ENCODE measurements at regions not wholly inside any gene's neighbourhood (a gene's known extent, or its start where the extent isn't known, plus 50 kb on each side); places are given as distances from the start of the nearest gene placed in this dataset.

- TF ChIP-seq, protein P1, sequence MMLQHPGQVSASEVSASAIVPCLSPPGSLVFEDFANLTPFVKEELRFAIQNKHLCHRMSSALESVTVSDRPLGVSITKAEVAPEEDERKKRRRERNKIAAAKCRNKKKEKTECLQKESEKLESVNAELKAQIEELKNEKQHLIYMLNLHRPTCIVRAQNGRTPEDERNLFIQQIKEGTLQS (IDR thresholded peaks at IDR 0.05): no peak
These were observed 194.9 kb downstream of the TMEM167A start (continued) for GRCh38 chr5:82882316-82882715.

- H3K9ac ChIP-seq (ENCODE audit: low read depth in 1 of 2, low read length in 2 of 2): no peak overlapping the region
- 88% methylated on average over 2 of the region's 2 CpGs for WGBS
- H3K4me3 ChIP-seq (ENCODE audit: low read depth in 1 of 3, low read length in 3 of 3): no peak overlapping the region
- no peak for DNase-seq (ENCODE audit: low spot score)
- no peaks in the 10 kb centered on the region for H3K36me3 ChIP-seq (ENCODE audit: control insufficient read depth in 4 of 4, insufficient read depth in 3 of 4, low read depth in 1 of 4, low read length in 3 of 4)
- no peak overlapping the region for H3K27ac ChIP-seq (ENCODE audit: low read depth in 1 of 2, low read length in 2 of 2)
- TF ChIP-seq REST (IDR thresholded peaks at IDR 0.05) (no peak), YY1 (IDR thresholded peaks at IDR 0.05) (no peak)
- peaks cover 0 to 10% (median 0%) of the 10 kb centered on the region in 4 donors for H3K4me1 ChIP-seq (ENCODE audit: control insufficient read depth in 4 of 4, insufficient read depth in 4 of 4, low read length in 3 of 4)
- H3K9me3 ChIP-seq (ENCODE audit: control insufficient read depth in 4 of 4, low read length in 3 of 4): peaks cover 0 to 22% (median 4%) of the 10 kb centered on the region in 4 donors
- no peaks in the 10 kb centered on the region for H3K27me3 ChIP-seq (ENCODE audit: control insufficient read depth in 4 of 4, insufficient read depth in 4 of 4, low read length in 3 of 4)
These were observed 195.5 kb downstream of the TMEM167A start for GRCh38 chr5:82881571-82882174.

GRCh38 chr5:82879089-82879488 lies 198.1 kb downstream of the TMEM167A start:
- H3K4me1 ChIP-seq (ENCODE audit: control insufficient read depth in 4 of 4, insufficient read depth in 4 of 4, low read length in 3 of 4): no peaks in the 10 kb centered on the region
- WGBS: 60% methylated on average over 1 of the region's 1 CpG
- no peaks in the 10 kb centered on the region for H3K36me3 ChIP-seq (ENCODE audit: control insufficient read depth in 4 of 4, insufficient read depth in 3 of 4, low read depth in 1 of 4, low read length in 3 of 4)
- H3K27ac ChIP-seq (ENCODE audit: low read depth in 1 of 2, low read length in 2 of 2): no peak overlapping the region
- no peak for DNase-seq (ENCODE audit: low spot score)
- H3K4me3 ChIP-seq (ENCODE audit: low read depth in 1 of 3, low read length in 3 of 3): no peak overlapping the region
- TF ChIP-seq FOXA2 (IDR thresholded peaks at IDR 0.05) (no peak), RAD21 (IDR thresholded peaks at IDR 0.05) (no peak), EGR1 (IDR thresholded peaks at IDR 0.05; ENCODE audit: low read depth in 2 of 2) (no peak), REST (IDR thresholded peaks at IDR 0.05) (no peak), GABPA (IDR thresholded peaks at IDR 0.05 in 1 of 2, conservative IDR thresholded peaks at IDR 0.05 in 1 of 2) (no peak), FOXA1 (IDR thresholded peaks at IDR 0.05) (no peak), TAF1 (conservative IDR thresholded peaks at IDR 0.05) (no peak), RXRA (IDR thresholded peaks at IDR 0.05) (no peak), YY1 (IDR thresholded peaks at IDR 0.05) (no peak), HNF4G (IDR thresholded peaks at IDR 0.05) (no peak)
- TF ChIP-seq, protein P2, sequence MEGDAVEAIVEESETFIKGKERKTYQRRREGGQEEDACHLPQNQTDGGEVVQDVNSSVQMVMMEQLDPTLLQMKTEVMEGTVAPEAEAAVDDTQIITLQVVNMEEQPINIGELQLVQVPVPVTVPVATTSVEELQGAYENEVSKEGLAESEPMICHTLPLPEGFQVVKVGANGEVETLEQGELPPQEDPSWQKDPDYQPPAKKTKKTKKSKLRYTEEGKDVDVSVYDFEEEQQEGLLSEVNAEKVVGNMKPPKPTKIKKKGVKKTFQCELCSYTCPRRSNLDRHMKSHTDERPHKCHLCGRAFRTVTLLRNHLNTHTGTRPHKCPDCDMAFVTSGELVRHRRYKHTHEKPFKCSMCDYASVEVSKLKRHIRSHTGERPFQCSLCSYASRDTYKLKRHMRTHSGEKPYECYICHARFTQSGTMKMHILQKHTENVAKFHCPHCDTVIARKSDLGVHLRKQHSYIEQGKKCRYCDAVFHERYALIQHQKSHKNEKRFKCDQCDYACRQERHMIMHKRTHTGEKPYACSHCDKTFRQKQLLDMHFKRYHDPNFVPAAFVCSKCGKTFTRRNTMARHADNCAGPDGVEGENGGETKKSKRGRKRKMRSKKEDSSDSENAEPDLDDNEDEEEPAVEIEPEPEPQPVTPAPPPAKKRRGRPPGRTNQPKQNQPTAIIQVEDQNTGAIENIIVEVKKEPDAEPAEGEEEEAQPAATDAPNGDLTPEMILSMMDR (IDR thresholded peaks at IDR 0.05; ENCODE audit: low read depth, low read length, missing input control): no peak
- TF ChIP-seq, protein P1 (IDR thresholded peaks at IDR 0.05): no peak
- TF ChIP-seq, protein P3, sequence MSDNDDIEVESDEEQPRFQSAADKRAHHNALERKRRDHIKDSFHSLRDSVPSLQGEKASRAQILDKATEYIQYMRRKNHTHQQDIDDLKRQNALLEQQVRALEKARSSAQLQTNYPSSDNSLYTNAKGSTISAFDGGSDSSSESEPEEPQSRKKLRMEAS (IDR thresholded peaks at IDR 0.05): no peak
- TF ChIP-seq, protein P4, sequence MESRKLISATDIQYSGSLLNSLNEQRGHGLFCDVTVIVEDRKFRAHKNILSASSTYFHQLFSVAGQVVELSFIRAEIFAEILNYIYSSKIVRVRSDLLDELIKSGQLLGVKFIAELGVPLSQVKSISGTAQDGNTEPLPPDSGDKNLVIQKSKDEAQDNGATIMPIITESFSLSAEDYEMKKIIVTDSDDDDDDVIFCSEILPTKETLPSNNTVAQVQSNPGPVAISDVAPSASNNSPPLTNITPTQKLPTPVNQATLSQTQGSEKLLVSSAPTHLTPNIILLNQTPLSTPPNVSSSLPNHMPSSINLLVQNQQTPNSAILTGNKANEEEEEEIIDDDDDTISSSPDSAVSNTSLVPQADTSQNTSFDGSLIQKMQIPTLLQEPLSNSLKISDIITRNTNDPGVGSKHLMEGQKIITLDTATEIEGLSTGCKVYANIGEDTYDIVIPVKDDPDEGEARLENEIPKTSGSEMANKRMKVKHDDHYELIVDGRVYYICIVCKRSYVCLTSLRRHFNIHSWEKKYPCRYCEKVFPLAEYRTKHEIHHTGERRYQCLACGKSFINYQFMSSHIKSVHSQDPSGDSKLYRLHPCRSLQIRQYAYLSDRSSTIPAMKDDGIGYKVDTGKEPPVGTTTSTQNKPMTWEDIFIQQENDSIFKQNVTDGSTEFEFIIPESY (IDR thresholded peaks at IDR 0.05): no peak
- no peaks in the 10 kb centered on the region for H3K27me3 ChIP-seq (ENCODE audit: control insufficient read depth in 4 of 4, insufficient read depth in 4 of 4, low read length in 3 of 4)
- H3K9ac ChIP-seq (ENCODE audit: low read depth in 1 of 2, low read length in 2 of 2): no peak overlapping the region
- peaks cover 0 to 22% (median 4%) of the 10 kb centered on the region in 4 donors for H3K9me3 ChIP-seq (ENCODE audit: control insufficient read depth in 4 of 4, low read length in 3 of 4)
